ENCODE measurements at regions not wholly inside any gene's neighbourhood (a gene's known extent, or its start where the extent isn't known, plus 50 kb on each side); places are given as distances from the start of the nearest gene placed in this dataset.
"Not testable (repeated sequence)": the region's sequence is repeated elsewhere in the genome, so short reads cannot be mapped to it uniquely, and the experiment has no call there.

DNA sequence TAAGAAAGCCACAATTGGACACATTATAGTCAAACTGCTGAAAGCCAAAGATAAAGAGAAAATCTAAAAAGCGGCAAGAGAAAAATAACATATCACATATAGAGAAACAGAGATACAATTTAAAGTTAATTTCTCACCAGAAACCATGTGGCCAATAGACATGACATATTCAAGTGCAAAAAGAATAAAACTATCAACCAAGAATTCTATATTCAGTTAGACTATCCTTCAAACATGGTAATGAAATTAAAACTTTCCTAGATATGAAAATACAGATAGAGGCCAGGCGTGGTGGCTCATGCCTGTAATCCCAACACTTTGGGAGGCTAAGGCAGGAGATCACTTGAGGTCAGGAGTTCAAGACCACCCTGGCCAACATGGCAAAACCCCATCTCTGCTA lies 129.1 kb upstream of the RNF32 start:
- DNase-seq = no peak

DNA sequence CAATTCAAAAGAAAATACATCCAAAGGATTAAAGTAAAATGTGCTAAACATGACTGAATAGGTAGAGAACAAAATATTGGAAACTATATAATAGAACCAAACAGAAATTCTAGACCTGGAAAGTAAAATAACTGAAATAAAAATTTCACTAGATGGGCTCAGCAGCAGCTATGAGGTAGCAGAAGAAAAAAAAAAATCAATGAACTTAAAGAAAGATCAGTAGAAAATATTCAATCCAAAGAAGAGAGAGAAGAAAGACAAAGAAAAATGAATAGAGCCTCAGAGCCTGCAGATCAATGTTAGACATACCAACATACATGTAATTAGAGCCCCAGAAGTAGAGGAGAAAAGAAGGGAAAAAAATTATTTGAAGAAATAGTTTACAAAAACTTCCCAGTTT lies 129.6 kb upstream of the RNF32 start:
- no peak for DNase-seq

DNA sequence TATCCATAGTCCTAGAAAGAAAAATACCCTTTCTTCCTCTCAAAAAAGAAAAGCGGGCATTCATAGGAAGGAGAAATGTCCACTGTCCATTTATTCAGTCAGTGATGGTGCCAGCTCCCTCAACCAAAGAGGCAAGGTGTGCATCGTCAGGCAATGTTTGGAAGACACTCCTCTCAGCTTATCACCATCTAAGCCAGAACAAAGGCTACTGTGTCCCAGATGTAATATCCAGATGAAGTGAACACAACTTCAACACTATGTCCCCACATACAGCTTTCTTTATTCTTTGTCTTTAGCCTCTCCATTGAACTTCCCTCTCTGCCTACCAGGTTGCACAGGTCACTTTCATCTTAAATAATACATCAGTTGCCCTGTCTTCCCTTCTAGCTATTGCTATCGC lies 131.4 kb upstream of the RNF32 start:
- DNase-seq = no peak

DNA sequence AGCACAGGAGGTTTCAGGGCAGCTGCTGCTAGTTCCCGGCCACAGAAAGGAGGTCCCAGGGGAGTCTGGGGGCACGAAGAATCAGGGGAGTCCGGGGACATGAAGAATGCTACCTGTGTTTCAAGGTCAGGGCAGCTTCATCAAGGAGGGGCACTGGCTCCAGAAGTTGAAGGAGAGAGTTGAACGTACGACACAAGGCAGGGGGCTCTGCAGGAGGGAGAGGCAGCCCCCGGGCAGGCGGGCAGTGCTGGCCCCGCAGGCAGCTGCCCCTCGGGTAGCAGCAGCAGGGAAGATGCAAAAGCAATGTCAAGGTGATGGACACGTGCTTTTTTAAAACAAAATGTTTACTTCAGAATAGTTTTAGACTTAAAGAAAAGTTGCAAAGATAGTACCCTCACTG lies 134.7 kb upstream of the RNF32 start:
- DNase-seq = no peak

DNA sequence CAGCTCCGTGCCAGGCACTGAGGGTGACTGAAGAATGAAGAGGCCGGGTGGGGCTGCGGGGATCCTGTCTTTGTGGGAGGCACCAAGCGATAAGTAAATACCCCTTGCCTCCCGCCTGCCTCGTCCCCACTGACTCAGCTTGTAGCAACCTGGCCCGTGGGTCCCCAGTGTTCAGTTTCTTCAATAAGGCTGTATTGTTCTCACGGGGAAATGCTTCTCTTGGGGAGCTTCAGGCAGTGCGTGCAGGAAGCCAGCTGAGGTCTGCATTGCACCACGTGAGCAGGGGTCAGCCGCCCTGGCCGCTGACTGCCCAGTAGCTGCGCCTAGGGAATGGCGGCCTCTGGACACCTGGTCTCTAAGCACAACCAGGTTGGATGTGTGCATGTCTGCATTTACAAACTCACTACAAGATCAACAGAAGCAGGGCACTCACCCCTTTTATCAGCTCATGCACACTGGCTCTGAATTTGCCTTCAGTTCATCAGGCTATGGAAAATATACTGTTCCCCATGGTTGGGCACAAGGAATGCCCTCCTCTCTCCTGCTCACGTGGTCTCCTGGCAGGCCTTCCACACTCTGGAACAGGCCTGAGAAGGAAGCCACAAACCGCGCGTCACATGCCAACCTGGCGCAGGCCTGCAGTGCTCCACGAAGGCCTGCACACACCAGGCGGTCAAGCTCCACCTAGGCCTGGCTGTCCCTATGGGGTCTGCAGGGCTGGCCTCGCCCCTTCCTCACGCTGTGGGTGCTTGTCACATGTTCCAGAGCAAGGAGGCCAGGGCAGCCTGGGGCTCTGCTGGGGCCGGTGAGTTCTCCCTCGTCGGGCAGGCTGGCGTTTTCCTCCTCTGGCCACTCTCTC lies 135.7 kb upstream of the RNF32 start:
- DNase-seq = no peak

DNA sequence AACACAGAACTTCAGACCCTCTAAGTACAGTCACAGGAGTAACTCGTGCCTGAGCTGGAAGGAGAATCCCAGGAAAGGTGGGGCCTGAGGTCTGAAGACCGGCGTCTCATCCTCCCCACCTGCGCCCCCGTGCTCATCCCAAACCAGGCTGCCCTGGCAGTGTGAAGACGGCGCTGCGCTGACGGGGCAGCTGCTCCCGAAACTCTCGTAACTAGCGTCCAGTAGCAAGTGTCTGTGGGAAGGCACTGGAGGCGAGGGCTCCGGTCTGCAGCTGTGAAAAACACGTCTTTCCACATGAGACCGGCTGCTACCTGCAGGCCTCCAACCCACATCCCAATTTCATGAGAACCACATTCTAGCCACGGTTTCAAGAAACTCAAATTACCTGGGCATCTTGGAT lies 136.6 kb upstream of the RNF32 start:
- DNase-seq = no peak

DNA sequence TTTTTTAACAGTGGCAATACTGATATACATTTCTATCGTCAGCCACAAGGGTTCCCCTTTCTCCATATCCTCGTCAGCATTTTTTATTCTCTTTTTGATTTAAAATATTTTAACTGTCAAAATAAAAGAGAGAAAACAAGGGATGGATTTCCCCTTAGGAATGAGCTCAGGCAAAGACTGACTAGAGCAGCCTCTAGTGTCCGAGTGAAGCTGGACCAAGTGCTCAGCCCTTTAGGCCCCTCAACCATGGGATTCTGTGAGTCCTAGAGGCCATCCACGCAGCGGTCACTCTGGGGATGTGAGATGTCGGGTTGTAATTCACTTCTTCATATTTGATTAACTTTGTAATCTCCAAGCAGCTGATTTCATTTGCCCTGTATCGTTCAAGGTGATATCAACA lies 137.4 kb upstream of the RNF32 start:
- DNase-seq = no peak

DNA sequence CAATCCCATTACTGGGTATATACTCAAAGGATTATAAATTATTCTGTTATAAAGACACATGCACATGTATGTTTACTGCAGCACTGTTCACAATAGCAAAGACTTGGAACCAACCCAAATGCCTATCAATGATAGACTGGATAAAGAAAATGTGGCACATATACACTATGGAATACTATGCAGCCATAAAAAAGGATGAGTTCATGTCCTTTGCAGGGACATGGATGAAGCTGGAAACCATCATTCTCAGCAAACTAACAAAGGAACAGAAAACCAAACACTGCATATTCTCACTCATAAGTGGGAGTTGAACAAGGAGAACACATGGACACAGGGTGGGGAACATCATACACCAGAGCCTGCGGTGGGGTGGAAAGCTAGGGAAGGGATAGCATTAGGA lies 138.8 kb upstream of the RNF32 start:
- not testable (repeated sequence) for DNase-seq

DNA sequence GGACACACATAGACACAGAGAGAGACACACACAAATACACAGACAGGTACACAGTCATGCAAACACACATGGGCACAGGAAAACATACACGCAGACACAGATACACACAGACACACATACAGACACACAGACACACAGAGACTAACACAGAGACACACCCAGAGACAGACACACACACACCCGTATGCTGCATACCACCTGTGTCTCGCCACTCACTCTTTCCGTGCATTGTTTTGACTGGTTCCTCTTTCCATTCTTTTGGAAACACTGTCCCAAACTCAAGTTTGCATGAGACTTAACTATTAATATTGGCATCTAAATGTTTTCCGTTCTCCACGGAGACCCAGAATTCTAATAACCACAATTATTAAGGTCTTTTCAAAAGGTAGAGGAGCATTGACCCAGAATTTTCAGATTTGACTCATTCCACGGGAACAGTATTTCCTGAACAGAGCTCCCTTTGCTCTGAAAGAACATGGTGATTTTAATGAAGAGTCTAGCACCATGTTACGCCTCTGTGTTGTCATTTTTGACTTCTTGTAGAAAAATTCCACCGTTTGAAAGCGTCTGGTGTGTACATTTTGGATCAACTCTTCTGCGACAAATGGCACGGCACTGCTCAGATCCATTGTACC lies 141.2 kb upstream of the RNF32 start:
- DNase-seq = no peak

DNA sequence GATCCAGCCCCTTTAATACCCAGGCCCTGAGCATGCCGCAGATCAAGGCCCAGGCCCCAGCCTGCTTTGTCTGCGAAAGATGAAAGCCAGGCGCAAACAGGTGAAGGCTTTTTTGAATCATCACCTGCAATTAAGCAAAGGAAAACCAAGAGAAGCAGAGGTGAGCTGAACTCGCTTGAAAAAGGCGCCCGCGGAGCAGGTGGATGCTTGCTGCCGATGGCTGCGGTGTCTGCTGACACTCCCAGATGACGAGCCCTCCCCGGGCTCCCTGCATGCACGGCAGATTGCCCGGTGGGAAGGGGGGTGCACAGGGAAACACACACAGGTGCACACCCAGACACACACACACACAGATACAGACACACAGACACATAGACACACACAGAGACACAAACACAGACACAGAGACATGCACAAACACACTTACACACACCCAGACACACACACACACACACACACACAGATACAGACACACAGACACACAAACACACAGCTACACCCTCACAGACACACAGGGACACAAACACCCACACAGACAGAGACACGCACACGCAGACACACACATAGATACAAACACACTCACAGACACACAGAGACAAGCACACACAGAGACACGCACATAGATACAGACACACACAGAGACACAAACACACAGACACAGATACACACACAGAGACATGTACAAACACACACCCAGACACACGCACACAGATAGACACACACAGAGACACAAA lies 142.6 kb upstream of the RNF32 start:
- DNase-seq = peak; percentile 5 to 44

DNA sequence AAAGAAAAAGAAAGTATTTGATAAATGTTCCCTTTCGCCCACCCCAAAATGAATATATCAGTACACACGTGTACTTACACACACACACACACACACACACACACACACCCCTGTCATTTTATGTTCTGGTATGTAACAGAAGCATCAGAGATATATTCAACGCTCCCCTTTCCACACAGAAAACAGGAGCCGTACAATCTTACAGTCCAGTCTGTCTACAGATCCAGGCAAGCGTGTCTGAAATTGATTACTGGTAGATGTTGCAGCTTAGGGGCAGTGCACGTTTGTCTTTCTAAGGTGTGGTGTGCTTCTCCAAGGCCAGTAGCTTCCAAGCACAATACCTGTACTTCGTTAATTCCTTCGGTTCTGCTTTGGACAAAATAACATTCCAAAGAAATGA lies 143.7 kb upstream of the RNF32 start:
- DNase-seq = no peak

DNA sequence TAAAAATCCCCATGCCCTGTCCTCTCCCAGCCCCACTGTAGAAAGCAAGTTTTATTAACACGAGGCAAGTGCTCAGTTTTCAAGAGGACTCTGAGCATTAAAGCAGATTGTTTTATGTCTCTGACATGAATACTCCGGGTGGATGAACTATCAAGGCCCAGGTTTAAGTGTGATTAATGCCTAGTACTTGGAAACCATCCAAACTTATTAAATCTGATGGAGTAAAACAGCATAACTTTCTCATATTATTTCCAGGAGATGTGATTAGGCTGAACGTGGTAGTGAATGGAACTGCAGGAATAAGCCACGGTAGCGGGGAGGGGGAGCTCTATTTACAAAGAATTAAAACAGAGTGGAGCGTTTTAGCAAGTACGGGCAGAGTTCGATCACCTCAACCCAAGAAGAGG lies 144.2 kb upstream of the RNF32 start:
- peak in 1 of 2 experiments; percentile 57 for DNase-seq

DNA sequence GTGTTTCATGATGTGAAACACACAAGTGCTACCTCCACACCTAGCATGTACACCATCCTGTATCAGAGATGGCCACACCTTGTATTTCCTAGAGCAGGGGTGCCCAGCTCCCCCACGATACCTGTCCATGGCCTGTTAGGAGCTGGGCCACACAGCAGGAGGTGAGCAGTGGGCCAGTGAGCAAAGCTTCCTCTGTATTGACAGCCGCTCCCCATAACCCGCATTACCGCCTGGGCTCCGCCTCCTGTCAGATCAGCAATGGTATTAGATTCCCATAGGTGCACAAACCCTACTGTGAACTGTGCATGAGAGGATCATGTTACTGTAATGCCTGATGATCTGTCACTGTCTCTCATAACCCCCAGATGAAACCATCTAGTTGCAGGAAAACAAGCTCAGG lies 145.6 kb upstream of the RNF32 start:
- no peak for DNase-seq

DNA sequence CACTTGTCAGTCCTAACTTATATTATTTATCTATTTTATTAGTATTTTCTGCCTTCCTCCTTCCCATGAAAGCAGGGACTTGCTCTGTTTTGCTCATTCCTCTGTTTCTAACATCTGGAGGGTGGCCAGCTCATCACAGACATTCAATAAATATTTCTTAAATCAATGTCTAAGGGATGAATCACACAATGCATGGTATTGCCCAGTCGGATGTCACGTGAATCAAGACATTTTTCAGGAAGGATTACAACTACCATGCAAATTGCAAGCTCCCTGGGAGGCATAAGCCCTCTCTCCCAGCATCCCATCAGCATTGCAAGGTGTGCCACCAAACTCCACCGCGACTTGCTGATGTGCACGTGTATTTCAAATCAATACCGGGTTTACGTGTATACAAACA lies 146.6 kb upstream of the RNF32 start:
- no peak for DNase-seq

DNA sequence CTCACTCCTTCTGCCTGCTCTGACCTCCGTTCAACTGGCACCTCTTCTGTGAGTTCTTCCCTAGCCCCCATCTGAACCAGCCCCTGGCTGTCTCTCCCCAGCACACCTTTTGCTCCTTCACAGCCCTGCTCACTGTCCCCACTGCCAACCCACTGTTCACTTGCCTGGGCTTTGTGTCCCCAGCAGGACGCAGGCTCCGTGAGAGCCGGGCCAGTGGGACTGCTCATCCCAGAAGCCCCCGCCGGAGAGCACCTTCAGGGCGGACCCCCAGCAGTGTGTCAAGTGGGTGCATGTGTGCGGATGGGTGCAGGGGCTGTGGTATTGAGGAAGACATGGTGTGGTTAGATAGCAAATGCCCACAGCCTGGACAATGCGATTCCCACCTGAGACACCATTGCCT lies 148.4 kb upstream of the RNF32 start:
- no peak for DNase-seq

DNA sequence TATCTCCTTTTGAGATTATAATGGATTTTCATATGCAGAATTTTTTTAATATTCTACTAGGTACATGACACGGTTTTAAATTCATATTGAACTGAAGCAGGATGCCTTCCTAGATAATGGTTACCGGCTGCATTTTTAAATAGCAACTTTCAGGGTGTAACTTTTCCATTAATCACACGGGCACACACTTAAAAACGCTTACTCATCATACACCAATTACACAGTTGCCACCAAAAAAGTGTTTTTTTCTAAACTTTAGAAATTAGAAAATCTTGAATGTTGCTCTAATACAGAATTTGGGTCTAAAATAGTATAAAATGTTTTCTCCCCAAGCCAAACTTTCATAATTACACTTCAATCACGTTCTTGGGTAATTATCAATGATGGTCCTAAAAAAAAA lies 149.1 kb upstream of the RNF32 start:
- DNase-seq = no peak

DNA sequence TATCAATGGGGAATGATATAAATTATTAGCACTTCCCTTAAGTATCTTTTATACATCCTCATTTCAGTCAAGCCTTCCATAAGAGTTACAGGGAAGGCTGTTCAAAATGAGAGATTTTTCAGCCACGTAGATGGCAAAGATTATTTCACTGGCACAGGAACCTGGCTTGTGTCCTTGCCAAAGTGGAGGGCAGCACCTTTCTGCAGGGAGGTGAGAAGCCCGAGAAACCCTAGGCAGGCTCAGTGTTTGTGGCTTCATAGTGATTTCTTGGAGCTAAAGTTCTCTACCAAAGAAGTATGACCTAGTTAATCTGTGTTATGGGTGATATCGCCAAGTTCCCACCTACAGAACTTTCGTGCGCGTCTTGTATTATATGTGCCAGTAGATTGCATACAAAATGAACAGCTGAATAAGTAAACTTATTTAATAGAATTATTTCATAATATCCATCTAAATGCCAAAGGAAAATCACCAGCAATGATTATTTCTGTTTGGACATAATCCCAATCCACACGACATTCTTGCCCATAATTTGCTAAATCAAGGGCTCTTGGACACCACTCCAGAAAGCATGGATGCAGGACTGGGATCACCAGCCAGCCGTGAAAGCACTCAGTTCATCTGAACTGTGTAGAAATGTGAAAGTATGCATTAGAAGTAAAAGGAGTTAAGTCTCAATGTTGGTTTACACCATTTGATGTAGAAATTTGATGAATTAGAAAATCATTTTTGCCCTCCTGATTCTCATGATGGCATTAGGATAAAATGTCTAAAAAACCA lies 150.4 kb upstream of the RNF32 start:
- no peak for DNase-seq

DNA sequence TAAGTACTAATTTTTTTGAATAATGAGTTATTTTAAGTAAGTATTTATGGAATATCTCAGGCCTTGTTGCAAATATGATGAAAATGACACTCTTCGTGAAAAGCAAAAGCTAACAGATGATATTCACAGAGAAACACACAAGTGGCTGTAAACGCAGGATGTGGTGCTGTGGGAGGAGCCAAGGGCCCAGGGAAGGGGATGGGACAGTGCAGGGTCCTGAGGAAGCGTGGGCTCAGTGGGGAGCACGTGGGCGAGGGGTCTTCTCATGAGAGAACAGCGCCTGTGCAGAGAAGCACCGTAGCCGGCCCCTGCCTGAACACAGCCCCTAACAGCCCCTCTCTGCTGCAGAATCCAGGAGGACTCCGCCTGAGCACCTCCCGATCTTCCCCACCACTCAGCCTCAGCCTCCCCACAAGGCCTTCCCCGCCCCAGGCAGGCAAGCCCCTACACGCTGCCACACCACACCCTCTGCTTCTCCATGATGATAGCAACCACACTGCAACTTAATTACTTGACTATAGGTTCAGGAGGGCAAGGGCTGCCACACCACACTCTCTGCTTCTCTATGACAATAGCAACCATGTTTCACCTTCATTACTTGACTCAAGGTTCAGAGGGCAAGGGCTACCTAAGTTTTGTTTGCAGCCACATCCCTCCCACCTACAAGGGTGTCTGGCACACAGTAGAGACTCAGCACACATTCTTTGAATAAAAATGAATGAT lies 152.6 kb upstream of the RNF32 start:
- no peak for DNase-seq

DNA sequence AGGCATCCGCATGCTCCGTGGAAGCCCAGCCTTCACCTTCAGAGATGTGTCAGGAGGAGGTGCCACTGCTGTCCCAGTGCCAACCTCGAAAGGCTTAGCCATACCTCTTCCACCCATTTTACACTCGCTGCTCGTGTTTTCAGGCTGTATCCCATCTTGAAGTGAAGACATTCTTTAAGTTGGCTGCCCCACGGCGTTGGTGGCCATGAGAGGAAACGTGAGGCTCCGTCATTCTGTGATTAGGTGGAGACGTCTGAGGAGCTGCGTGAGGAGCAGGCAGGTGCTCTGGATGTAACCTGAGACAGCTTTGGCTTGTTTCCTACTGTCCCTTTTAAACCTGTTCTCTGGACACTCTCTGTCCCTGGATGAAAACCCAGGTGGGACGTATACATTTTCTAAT lies 159.9 kb upstream of the RNF32 start:
- DNase-seq = no peak

DNA sequence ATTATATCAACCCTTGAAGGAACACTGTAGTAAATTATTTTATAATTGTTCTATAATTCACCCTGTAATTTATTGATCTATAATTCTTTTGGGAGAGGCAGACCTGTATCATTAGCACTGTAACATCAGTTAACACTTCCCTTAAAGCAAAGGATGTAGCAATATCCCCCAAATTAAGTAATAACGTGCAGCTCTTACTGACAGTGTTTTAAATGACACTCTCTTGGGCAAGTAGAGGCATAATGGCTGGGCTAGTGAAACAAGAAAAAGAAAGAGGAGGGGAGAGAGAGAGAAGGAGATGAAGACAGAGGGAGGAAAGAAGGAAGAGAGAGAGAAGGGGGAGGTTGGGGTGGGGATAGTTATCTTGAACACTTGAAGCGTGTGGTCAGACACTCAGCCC lies 161.0 kb upstream of the RNF32 start:
- DNase-seq = no peak

DNA sequence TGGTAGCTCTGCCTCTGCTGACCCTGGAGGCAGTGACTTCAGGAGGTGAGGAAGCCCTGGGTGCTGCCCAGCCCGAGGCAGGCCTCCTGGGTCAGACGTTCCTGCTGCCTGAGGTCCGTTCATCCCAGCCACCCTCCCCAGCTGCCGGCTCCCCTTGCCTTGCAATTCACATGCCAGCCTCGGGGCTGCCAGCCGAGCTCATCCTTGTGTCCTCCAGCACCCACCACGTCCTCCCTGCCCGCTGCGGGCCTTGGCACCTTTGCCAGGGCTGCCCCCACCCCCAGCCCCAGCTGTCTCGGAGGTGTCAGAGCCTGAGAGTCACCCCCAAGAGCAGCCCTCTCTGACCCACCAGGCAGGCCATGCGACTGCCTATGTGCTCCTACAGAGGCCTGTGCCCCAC lies 162.1 kb upstream of the RNF32 start:
- no peak for DNase-seq

DNA sequence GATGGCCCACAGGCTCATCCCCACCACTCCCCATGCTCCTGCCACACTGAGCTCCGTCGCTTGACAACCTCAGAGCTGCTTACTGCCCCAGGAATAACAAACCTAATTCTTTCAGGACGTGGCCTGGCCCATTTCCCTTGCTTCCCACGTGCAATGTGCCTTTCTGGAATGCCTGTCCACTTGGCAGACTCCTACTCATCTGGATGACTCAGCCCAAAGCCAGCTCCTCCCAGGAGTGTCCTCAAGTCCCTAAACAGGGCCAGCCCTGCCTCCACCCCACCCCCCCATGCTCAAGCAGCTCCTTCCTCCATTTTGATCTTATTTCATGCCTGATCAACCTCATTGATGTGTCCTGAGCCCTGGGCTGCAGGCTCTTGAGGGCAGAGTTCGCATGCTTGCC lies 164.9 kb upstream of the RNF32 start:
- DNase-seq = no peak

DNA sequence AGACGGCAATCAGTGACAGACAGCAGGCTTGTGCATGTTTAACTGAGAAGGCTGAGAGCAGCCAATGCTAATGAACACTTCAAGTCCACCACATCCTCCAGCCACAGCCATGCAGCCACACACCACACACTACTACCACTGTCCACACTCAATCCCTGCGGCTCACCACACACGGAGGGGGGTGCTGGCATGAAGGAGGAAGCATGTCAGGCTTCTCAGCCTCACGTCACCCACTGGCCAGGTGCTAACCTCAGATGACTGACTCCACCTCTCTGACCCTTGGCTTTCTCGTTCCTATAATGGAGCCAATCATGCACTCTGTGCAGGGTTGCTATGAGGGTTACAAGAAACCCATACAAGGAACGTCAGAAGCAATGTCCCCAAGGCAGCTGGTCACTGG lies 165.4 kb upstream of the RNF32 start:
- DNase-seq = no peak

Data from NCI-H2081 (cell line).